GM12864 (cell line): ENCODE measurements at regions not wholly inside any gene's neighbourhood (a gene's known extent, or its start where the extent isn't known, plus 50 kb on each side); places are given as distances from the start of the nearest gene placed in this dataset.

Source experiments
- DNase-seq: peaks from one replicate; pipeline ENCODE4 v3.0.0-alpha.2; 2011; ENCODE audit warnings: low read depth
- H3K4me3 ChIP-seq: 2 replicates; pipeline ENCODE4 v1.5.1; 2011; ENCODE audit warnings: mild to moderate bottlenecking, low read depth, low read length, control low read depth
- TF ChIP-seq, protein P1 (sequence below): IDR thresholded peaks from 2 replicates; pipeline ENCODE4 v1.5.1; 2011; ENCODE audit warnings: low read depth, mild to moderate bottlenecking, moderate library complexity, low read length, control low read depth, inconsistent platforms; ENCODE audit errors: missing control alignments

DNA sequence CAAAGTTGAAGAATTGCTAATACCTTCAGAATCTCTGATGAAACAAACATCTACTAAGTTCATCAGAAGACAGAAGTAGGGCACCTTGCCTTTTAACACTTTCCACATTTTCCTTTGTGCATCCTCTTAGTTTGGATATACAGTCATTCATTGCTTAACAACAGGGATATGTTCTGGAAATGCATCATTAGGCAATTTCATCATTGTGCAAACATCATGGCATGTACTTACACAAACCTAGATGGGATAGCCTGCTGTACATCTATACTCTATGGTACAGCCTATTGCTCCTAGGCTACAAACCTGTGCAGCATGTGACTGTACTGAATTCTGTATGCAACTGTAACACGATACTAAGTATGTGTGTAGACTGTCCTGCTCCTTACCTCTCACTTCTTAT lies 169.8 kb downstream of the SUCLA2 start:
- H3K4me3 ChIP-seq: no peak overlapping the region
- no peak for DNase-seq
- TF ChIP-seq, protein P1, sequence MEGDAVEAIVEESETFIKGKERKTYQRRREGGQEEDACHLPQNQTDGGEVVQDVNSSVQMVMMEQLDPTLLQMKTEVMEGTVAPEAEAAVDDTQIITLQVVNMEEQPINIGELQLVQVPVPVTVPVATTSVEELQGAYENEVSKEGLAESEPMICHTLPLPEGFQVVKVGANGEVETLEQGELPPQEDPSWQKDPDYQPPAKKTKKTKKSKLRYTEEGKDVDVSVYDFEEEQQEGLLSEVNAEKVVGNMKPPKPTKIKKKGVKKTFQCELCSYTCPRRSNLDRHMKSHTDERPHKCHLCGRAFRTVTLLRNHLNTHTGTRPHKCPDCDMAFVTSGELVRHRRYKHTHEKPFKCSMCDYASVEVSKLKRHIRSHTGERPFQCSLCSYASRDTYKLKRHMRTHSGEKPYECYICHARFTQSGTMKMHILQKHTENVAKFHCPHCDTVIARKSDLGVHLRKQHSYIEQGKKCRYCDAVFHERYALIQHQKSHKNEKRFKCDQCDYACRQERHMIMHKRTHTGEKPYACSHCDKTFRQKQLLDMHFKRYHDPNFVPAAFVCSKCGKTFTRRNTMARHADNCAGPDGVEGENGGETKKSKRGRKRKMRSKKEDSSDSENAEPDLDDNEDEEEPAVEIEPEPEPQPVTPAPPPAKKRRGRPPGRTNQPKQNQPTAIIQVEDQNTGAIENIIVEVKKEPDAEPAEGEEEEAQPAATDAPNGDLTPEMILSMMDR: no peak

DNA sequence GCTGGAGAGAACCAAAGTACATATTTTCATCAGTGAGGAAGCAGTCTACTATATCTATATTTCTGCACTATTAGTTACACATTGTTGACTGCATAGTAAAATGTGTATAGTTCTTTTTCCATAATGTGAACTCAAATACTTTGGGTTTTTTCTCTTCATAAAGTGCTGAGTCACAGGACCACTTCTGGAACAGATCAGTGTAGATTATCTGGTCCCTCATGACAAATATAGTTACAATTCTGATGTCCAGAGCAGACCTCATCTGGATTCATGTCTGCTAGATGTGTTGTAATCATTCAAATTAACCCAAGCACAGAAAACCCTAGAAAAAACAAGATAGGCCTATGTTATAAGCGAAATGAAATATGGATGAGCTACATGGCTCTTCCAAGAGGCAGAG lies 171.4 kb downstream of the SUCLA2 start:
- DNase-seq: no peak
- H3K4me3 ChIP-seq: no peak overlapping the region
- TF ChIP-seq, protein P1: no peak

DNA sequence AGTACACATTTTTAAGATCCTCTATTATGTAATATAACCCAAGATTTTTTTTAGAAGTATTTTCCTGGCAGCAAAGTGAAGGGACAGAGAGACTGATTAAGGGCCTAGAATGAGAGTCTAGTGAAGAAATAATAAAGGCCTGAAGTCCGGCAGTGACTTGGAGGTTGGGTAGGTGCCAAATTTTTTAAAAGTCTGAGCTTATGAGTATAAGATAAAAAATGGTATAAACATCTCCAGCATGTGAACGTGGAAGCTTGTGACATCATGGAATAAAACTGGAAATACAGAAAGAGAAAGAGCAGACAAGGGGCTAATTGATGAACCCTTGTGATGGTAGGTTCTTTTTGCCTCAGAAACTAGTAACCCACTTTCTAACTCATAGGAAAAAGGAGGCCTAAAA lies 174.6 kb downstream of the SUCLA2 start:
- no peak overlapping the region for H3K4me3 ChIP-seq
- TF ChIP-seq, protein P1: no peak
- no peak for DNase-seq

DNA sequence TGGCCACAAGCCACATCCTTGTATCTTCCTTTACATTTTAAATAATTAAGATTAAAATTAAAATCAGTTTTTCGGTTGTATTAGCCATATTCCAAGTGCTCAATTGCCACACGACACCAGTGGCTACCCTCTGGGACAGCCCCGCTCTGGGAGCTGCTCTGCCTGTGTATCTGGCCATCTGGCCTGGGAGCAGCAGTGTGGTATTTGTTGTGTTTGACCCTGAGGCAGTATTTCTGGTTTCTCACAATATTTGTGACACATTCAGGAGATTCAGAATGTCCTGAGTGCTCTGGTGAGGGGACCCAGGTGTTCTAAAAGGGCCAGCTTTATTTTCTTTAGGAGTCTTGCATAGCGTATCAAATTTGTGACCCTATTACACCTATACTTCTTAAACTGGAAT lies 179.0 kb downstream of the SUCLA2 start:
- TF ChIP-seq, protein P1: no peak
- no peak overlapping the region for H3K4me3 ChIP-seq
- no peak for DNase-seq

DNA sequence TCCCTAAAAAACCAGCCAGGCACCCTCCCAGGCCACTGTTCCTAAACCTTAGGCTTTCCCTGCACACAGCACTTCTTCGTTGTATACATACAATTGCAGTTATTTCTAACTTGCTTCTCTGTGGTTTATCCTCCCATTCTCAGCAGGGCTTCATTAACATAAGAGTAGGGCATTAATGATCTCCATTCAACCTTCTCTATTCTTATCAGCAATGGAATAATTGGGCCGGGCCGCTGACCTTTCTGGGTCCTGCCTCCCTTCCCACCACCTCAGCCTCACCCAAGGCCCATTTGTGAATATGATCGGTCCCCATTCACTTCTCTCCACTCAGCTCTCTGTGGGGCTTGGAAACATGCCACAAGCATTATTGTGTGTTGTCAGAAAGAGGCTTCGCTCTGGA lies 184.2 kb downstream of the SUCLA2 start:
- no peak overlapping the region for H3K4me3 ChIP-seq
- no peak for DNase-seq
- TF ChIP-seq, protein P1: no peak

DNA sequence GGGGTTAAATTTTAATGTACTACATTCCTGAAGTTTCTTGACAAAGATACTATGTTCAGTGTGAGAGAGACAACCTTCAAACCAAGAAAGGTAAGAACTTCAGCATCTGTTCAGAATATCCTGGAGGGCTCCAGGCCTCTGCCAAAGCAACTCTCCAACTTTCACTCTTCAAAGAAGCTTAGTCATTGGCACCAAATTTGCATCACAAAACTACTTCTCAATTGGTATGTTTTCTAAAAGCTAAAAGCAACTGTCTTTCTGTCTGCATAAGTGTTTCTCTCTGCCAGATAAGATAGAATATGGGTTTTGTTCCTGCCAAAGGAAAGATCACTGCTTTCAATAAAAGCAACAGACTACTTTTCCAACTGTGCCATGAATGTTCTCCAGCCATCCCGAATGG lies 187.4 kb downstream of the SUCLA2 start:
- no peak for DNase-seq
- no peak overlapping the region for H3K4me3 ChIP-seq
- TF ChIP-seq, protein P1: no peak

DNA sequence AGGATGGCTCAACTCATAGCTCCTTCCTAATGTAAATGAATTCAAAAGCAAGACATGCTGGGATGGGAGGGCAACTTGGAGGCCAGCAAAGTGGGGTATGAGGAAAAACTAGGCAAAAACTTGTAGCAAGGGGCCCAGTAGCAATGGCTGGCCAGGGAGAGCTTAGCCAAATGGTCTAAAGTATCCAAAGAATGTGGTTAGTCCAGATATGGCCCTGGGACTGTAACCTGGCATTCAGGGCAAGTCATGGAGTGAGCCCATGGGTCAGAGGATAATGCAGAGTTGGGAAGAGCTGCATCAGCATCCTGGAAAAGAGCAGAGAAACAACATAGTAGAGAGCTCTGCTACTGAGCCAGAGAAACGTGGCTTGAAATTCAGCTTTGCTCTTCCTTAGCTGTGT lies 191.7 kb downstream of the SUCLA2 start:
- H3K4me3 ChIP-seq: no peak overlapping the region
- no peak for DNase-seq
- TF ChIP-seq, protein P1: no peak
